ENCODE measurements at regions not wholly inside any gene's neighbourhood (a gene's known extent, or its start where the extent isn't known, plus 50 kb on each side); places are given as distances from the start of the nearest gene placed in this dataset.

GRCh38 chr7:153188630-153189029, 429.1 kb downstream of the ACTR3B start:
- TF ChIP-seq CTCF (conservative IDR thresholded peaks at IDR 0.05; ENCODE audit: low read depth, low read length): no peak
- TF ChIP-seq EZH2 (IDR thresholded peaks at IDR 0.05; ENCODE audit: borderline replicate concordance, low read depth, low read length, poor library complexity, severe bottlenecking): no peak

All from A673 (cell line).